ENCODE measurements at regions not wholly inside any gene's neighbourhood (a gene's known extent, or its start where the extent isn't known, plus 50 kb on each side); places are given as distances from the start of the nearest gene placed in this dataset.

DNA sequence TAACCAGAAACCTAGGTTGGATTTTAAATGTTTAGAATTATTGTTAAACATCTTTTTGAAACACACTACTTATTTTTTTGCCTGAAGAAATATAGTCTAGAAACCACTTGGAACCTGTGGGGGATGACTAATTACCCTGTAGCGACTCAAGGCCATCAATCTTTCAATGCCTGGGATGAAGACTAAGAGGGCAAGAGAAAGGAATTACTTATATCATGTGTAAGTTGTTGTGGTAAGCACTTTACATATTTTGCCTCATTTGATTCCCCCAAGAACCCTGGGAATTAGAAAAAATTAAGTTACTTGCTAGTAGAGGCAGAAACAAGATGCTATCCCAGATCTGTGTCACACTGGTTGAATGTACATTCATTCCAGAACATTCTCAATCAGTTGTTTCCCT lies 170.9 kb upstream of the GRIA3 start:
- no peak for TF ChIP-seq DPF2 (IDR thresholded peaks at IDR 0.05)
- intact Hi-C loops (cut with micrococcal nuclease): no loop called here
- POLR2A ChIA-PET: no interaction called here
- FAIRE-seq: no peak
- H3K9ac ChIP-seq (ENCODE audit: insufficient read depth in 1 of 2, low read depth in 2 of 2, low read length in 2 of 2): no peak overlapping the region
- H3K27ac ChIP-seq (ENCODE audit: extremely low read depth, low read depth, low read length): no peak overlapping the region
- no peak for ATAC-seq
- in situ Hi-C loops (cut with MboI): no loop called here
- H3K4me2 ChIP-seq (ENCODE audit: insufficient read depth, low read length): no peak overlapping the region
- no peaks in the 10 kb centered on the region for H3K9me1 ChIP-seq (ENCODE audit: control insufficient read depth, insufficient read depth, low read length)
- BruUV-seq (replicated peaks): no TSS peak
- no peaks in the 10 kb centered on the region for H3K4me1 ChIP-seq (replicated peaks in 1 of 2; ENCODE audit: control insufficient read depth in 2 of 2, insufficient read depth in 2 of 2, low read length in 2 of 2)
- no peaks in the 10 kb centered on the region for H4K20me1 ChIP-seq (replicated peaks; ENCODE audit: control insufficient read depth, insufficient read depth, low read length)
- H3K4me3 ChIP-seq: no peak overlapping the region
- no peaks in the 10 kb centered on the region for H3K36me3 ChIP-seq (ENCODE audit: control insufficient read depth, insufficient read depth, low read length)
- no peaks in the 10 kb centered on the region for H3K79me2 ChIP-seq (ENCODE audit: control insufficient read depth, insufficient read depth, low read length)
- H3K27me3 ChIP-seq (ENCODE audit: control insufficient read depth in 2 of 2, insufficient read depth in 2 of 2, low read length in 2 of 2): no peaks in the 10 kb centered on the region
- H2AFZ ChIP-seq (ENCODE audit: low read depth, low read length): no peak overlapping the region
- CTCF ChIA-PET (ENCODE audit: low intra/inter-chr PET ratio): no interaction called here
- DNase-seq (ENCODE audit: extremely low read depth in 1 of 4, low spot score in 3 of 4): no peak
- WGBS (ENCODE audit: insufficient coverage, low coverage, missing lambda C conversion rate): 0% methylated on average over 1 of the region's 1 CpG
- H3K9me3 ChIP-seq (replicated peaks; ENCODE audit: control insufficient read depth, insufficient read depth, low read depth, low read length): no peaks in the 10 kb centered on the region

DNA sequence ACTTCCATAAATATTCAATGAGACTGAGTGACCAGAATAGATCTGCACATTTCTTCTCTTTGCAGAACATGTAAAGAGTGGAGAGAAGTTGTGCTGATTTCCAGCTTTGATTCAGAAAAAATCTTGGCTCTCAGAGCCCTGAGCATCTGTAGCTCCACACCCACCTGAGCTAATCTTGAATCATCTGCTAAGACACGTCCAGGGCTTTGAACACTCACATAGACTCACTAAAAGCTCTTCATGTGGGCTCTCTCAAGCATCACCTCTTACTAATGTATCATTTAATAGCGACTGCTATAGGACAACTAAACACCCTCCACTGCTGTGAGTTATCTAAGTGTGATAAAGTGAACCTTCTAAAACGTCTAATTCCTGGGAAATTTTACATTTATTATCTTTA lies 147.7 kb upstream of the GRIA3 start:
- Histone ChIP-seq H3K4me2 (ENCODE audit: insufficient read depth, low read length) (no peak overlapping the region), H3K9ac (ENCODE audit: insufficient read depth in 1 of 2, low read depth in 2 of 2, low read length in 2 of 2) (no peak overlapping the region), H4K20me1 (replicated peaks; ENCODE audit: control insufficient read depth, insufficient read depth, low read length) (no peaks in the 10 kb centered on the region), H3K4me3 (no peak overlapping the region), H3K9me3 (replicated peaks; ENCODE audit: control insufficient read depth, insufficient read depth, low read depth, low read length) (no peaks in the 10 kb centered on the region), H3K4me1 (replicated peaks in 1 of 2; ENCODE audit: control insufficient read depth in 2 of 2, insufficient read depth in 2 of 2, low read length in 2 of 2) (no peaks in the 10 kb centered on the region), H3K27ac (ENCODE audit: extremely low read depth, low read depth, low read length) (no peak overlapping the region), H3K9me1 (ENCODE audit: control insufficient read depth, insufficient read depth, low read length) (no peaks in the 10 kb centered on the region), H2AFZ (ENCODE audit: low read depth, low read length) (no peak overlapping the region), H3K36me3 (ENCODE audit: control insufficient read depth, insufficient read depth, low read length) (no peaks in the 10 kb centered on the region), H3K27me3 (ENCODE audit: control insufficient read depth in 2 of 2, insufficient read depth in 2 of 2, low read length in 2 of 2) (no peaks in the 10 kb centered on the region), H3K79me2 (ENCODE audit: control insufficient read depth, insufficient read depth, low read length) (no peaks in the 10 kb centered on the region)
- 0% methylated on average over 3 of the region's 3 CpGs for WGBS (ENCODE audit: insufficient coverage, low coverage, missing lambda C conversion rate)
- no peak for FAIRE-seq
- CTCF ChIA-PET (ENCODE audit: low intra/inter-chr PET ratio): no interaction called here
- BruUV-seq (replicated peaks): no TSS peak
- POLR2A ChIA-PET: no interaction called here
- TF ChIP-seq ZNF134 (CRISPR knock-in tag; conservative IDR thresholded peaks at IDR 0.05): no peak
- no peak for TF ChIP-seq ZBTB11 (CRISPR knock-in tag; IDR thresholded peaks at IDR 0.05)
- TF ChIP-seq NFE2L1 (tag; IDR thresholded peaks at IDR 0.05; ENCODE audit: borderline replicate concordance, low read depth): no peak
- TF ChIP-seq, protein P1, sequence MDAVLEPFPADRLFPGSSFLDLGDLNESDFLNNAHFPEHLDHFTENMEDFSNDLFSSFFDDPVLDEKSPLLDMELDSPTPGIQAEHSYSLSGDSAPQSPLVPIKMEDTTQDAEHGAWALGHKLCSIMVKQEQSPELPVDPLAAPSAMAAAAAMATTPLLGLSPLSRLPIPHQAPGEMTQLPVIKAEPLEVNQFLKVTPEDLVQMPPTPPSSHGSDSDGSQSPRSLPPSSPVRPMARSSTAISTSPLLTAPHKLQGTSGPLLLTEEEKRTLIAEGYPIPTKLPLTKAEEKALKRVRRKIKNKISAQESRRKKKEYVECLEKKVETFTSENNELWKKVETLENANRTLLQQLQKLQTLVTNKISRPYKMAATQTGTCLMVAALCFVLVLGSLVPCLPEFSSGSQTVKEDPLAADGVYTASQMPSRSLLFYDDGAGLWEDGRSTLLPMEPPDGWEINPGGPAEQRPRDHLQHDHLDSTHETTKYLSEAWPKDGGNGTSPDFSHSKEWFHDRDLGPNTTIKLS (IDR thresholded peaks at IDR 0.05; ENCODE audit: borderline replicate concordance, low read depth): no peak
- intact Hi-C loops (cut with micrococcal nuclease) (no loop called here), in situ Hi-C loops (cut with MboI) (no loop called here)
- no peak for DNase-seq (ENCODE audit: extremely low read depth in 1 of 4, low spot score in 3 of 4)
- no peak for ATAC-seq

Data from K562 (cell line).